K562 (cell line): ENCODE measurements at regions not wholly inside any gene's neighbourhood (a gene's known extent, or its start where the extent isn't known, plus 50 kb on each side); places are given as distances from the start of the nearest gene placed in this dataset.

Experiments
- ATAC-seq: fragments of 200-7000 bp; cut with Tn5 transposase; 3 replicates; pipeline ENCODE4 v1.9.1; 2020; ENCODE audit warnings: moderate library complexity
- BruUV-seq: library from RNA; stranded (reverse); fragments of 400-500 nt; replicated peaks from 2 replicates; lab custom pipeline; 2021; lab: Mats Ljungman, UMichigan
- CTCF ChIA-PET: fragments of 300-600 bp; formaldehyde crosslinking; extraction: SDS; loops from one replicate; lab custom pipeline; 2021; ENCODE audit warnings: low intra/inter-chr PET ratio; lab: Yijun Ruan, JAX
- POLR2A ChIA-PET: fragments of 300-600, 350-650 bp; sonication (Branson Sonifier 250); formaldehyde crosslinking; extraction: SDS; loops from one replicate; lab custom pipeline; 2021; ENCODE audit warnings: antibody characterized with exemption, inconsistent platforms; lab: Yijun Ruan, JAX
- DNase-seq, 4 experiments: peaks; one replicate each; pipeline versions ENCODE4 v3.0.0 to v3.0.0-alpha.2; 2011 to 2018; ENCODE audit warnings: low spot score in 3 of 4, mixed read lengths in 3 of 4; ENCODE audit errors: extremely low read depth in 1 of 4
- FAIRE-seq: peaks from 2 replicates; lab custom pipeline; 2011; peaks lifted over from hg19 to GRCh38; lab: Jason Lieb, UNC
- H2AFZ ChIP-seq: 2 replicates; pipeline ENCODE4 v1.6.0; 2011; ENCODE audit warnings: low read depth, low read length, control low read depth, inconsistent platforms
- H3K27ac ChIP-seq: fragments of 200-600 bp; 3 replicates; pipeline ENCODE4 v1.8.0; 2011; ENCODE audit warnings: low read depth, mild to moderate bottlenecking, control low read depth, inconsistent platforms, low read length, moderate library complexity, mixed read lengths; ENCODE audit errors: extremely low read depth
- H3K27me3 ChIP-seq, 2 experiments: fragments of 300-600 bp in 1 of 2; 2 replicates in 1 of 2; 3 replicates in 1 of 2; pipeline versions ENCODE4 v1.6.0 to v1.8.0; 2011; ENCODE audit warnings: inconsistent platforms in 2 of 2, low read length in 2 of 2, mild to moderate bottlenecking in 1 of 2, mixed read lengths in 1 of 2, moderate library complexity in 1 of 2; ENCODE audit not compliant: control insufficient read depth in 2 of 2, insufficient read depth in 2 of 2
- H3K36me3 ChIP-seq: fragments of 300-600 bp; 3 replicates; pipeline ENCODE4 v1.8.0; 2011; ENCODE audit warnings: mild to moderate bottlenecking, low read length, inconsistent platforms; ENCODE audit not compliant: control insufficient read depth, insufficient read depth
- H3K4me1 ChIP-seq, 2 experiments: fragments of 200-600 bp in 1 of 2; replicated peaks in 1 of 2; 2 replicates in 1 of 2; 3 replicates in 1 of 2; pipeline versions ENCODE4 v1.5.1 to v1.8.0; 2011; ENCODE audit warnings: inconsistent platforms in 2 of 2, low read length in 2 of 2, mild to moderate bottlenecking in 1 of 2, mixed read lengths in 1 of 2, moderate library complexity in 1 of 2; ENCODE audit not compliant: control insufficient read depth in 2 of 2, insufficient read depth in 2 of 2
- H3K4me2 ChIP-seq: 2 replicates; pipeline ENCODE4 v1.6.1; 2011; ENCODE audit warnings: low read length, control low read depth, inconsistent platforms, mixed read lengths; ENCODE audit not compliant: insufficient read depth
- H3K4me3 ChIP-seq: fragments of 200-600 bp; sonication (generic), shearing (Covaris generic); 2 replicates; pipeline ENCODE4 v1.5.1; 2016; ENCODE audit warnings: control low read depth, inconsistent platforms
- H3K79me2 ChIP-seq: fragments of 200-600 bp; 3 replicates; pipeline ENCODE4 v1.8.0; 2011; ENCODE audit warnings: low read length, inconsistent platforms; ENCODE audit not compliant: control insufficient read depth, insufficient read depth
- H3K9ac ChIP-seq, 2 experiments: 2 replicates each; pipeline versions ENCODE4 v1.6.0 to v1.6.1; 2011; ENCODE audit warnings: low read depth in 2 of 2, low read length in 2 of 2, control low read depth in 1 of 2, inconsistent platforms in 1 of 2, mild to moderate bottlenecking in 1 of 2, mixed read lengths in 1 of 2; ENCODE audit not compliant: insufficient read depth in 1 of 2
- H3K9me1 ChIP-seq: one replicate; pipeline ENCODE4 v1.6.0; 2011; ENCODE audit warnings: inconsistent platforms, mild to moderate bottlenecking, low read length, moderate library complexity; ENCODE audit not compliant: control insufficient read depth, insufficient read depth
- H3K9me3 ChIP-seq: replicated peaks from 2 replicates; pipeline ENCODE4 v1.5.1; 2011; ENCODE audit warnings: low read depth, low read length, inconsistent platforms; ENCODE audit not compliant: control insufficient read depth, insufficient read depth
- H4K20me1 ChIP-seq: replicated peaks from 2 replicates; pipeline ENCODE4 v1.6.1; 2011; ENCODE audit warnings: low read length, inconsistent platforms, mixed read lengths; ENCODE audit not compliant: control insufficient read depth, insufficient read depth
- DDX20 ChIP-seq: fragments of 450-650 bp; IDR thresholded peaks from 2 replicates; pipeline ENCODE4 v1.6.1; 2016; ENCODE audit warnings: missing genetic modification characterization, low read depth, mild to moderate bottlenecking, missing compliant biosample characterization, moderate library complexity
- ETV6 ChIP-seq, 3 experiments: fragments of 150-350 bp in 1 of 3; sonication (generic) in 1 of 3; formaldehyde crosslinking in 1 of 3; IDR thresholded peaks; 2 replicates each; pipeline versions ENCODE4 v1.6.1 to v1.8.0; 2014 to 2022; ENCODE audit warnings: borderline replicate concordance in 2 of 3, low read depth in 2 of 3, antibody characterized with exemption in 1 of 3, low read length in 1 of 3, mild to moderate bottlenecking in 1 of 3, missing genetic modification reagents in 1 of 3
- NBN ChIP-seq: fragments of 450-650 bp; IDR thresholded peaks from 2 replicates; pipeline ENCODE4 v1.6.1; 2016; ENCODE audit warnings: low read depth, mild to moderate bottlenecking
- PHB ChIP-seq: fragments of 250-450 bp; sonication (Bioruptor Pico); IDR thresholded peaks from 2 replicates; pipeline ENCODE4 v1.5.0; 2021
- PHF20 ChIP-seq: fragments of 450-650 bp; IDR thresholded peaks from 2 replicates; pipeline ENCODE4 v1.6.1; 2018; ENCODE audit not compliant: partially characterized antibody
- SMAD2 ChIP-seq: fragments of 150-350 bp; IDR thresholded peaks from 2 replicates; pipeline ENCODE4 v1.6.1; 2014; ENCODE audit warnings: low read depth, mild to moderate bottlenecking, low read length
- ZBTB12 ChIP-seq: fragments of 250-450 bp; sonication (Bioruptor Pico); IDR thresholded peaks from 2 replicates; pipeline ENCODE4 v1.4.0; 2020
- ZKSCAN1 ChIP-seq: fragments of 150-350 bp; IDR thresholded peaks from 2 replicates; pipeline ENCODE4 v1.6.1; 2016; ENCODE audit warnings: low read depth, low read length
- ZNF174 ChIP-seq: fragments of 250-450 bp; sonication (Bioruptor Pico); IDR thresholded peaks from 2 replicates; pipeline ENCODE4 v1.4.0; 2020; ENCODE audit warnings: mild to moderate bottlenecking
- ZNF24 ChIP-seq: fragments of 450-650 bp; IDR thresholded peaks from 2 replicates; pipeline ENCODE4 v1.6.1; 2016
- ZNF282 ChIP-seq: sonication (generic); formaldehyde crosslinking; IDR thresholded peaks from 2 replicates; pipeline ENCODE4 v1.8.1; 2023; ENCODE audit warnings: missing genetic modification reagents
- WGBS: fragments of 100-300 bp; shearing (Covaris generic); methylation state at CpG from one replicate; pipeline ENCODE4 v1.1.6; 2016; ENCODE audit warnings: low coverage, mixed read lengths; ENCODE audit not compliant: insufficient coverage; ENCODE audit errors: missing lambda C conversion rate; 5-methylcytosine and 5-hydroxymethylcytosine counted together
- in situ Hi-C: fragments of 300-500 bp; cut with MboI; formaldehyde crosslinking; loops from 4 replicates; pipeline ENCODE4 v1.15.0; 2018; ENCODE audit warnings: inconsistent platforms, mixed read lengths
- intact Hi-C: fragments of 100-400 bp; cut with micrococcal nuclease; formaldehyde crosslinking; loops from 2 replicates; pipeline ENCODE4 v1.14.2; 2022
- TF ChIP-seq, protein P1 (sequence below), 2 experiments: IDR thresholded peaks in 1 of 2; conservative IDR thresholded peaks in 1 of 2; 2 replicates each; pipeline ENCODE4 v1.6.1; 2016; ENCODE audit warnings: low read depth in 2 of 2, mild to moderate bottlenecking in 1 of 2, missing compliant biosample characterization in 1 of 2, missing genetic modification characterization in 1 of 2, moderate library complexity in 1 of 2
- TF ChIP-seq, protein P2 (sequence below): fragments of 450-650 bp; IDR thresholded peaks from 2 replicates; pipeline ENCODE4 v1.6.1; 2017; ENCODE audit warnings: antibody characterized with exemption, mild to moderate bottlenecking

- Histone ChIP-seq H3K79me2 (no peaks in the 10 kb centered on the region), H3K9ac (no peak overlapping the region), H3K27me3 (no peaks in the 10 kb centered on the region), H3K9me1 (no peaks in the 10 kb centered on the region), H3K9me3 (no peaks in the 10 kb centered on the region), H3K4me3 (no peak overlapping the region), H2AFZ (no peak overlapping the region), H3K36me3 (no peaks in the 10 kb centered on the region), H3K4me2 (no peak overlapping the region), H3K4me1 (no peaks in the 10 kb centered on the region), H3K27ac (no peak overlapping the region), H4K20me1 (no peaks in the 10 kb centered on the region)
- ChIA-PET CTCF (no interaction called here), POLR2A (no interaction called here)
- FAIRE-seq: no peak
- ATAC-seq: no peak
- intact Hi-C loops: no loop called here
- in situ Hi-C loops: no loop called here
- no peak for DNase-seq
- 0% methylated on average over 2 of the region's 2 CpGs for WGBS
- BruUV-seq: no TSS peak
- no peak for TF ChIP-seq ZNF282 (CRISPR knock-in tag)
- no peak for TF ChIP-seq SMAD2
- no peak for TF ChIP-seq PHF20
- TF ChIP-seq, protein P1, sequence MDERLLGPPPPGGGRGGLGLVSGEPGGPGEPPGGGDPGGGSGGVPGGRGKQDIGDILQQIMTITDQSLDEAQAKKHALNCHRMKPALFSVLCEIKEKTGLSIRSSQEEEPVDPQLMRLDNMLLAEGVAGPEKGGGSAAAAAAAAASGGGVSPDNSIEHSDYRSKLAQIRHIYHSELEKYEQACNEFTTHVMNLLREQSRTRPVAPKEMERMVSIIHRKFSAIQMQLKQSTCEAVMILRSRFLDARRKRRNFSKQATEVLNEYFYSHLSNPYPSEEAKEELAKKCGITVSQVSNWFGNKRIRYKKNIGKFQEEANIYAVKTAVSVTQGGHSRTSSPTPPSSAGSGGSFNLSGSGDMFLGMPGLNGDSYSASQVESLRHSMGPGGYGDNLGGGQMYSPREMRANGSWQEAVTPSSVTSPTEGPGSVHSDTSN (CRISPR knock-in tag; IDR thresholded peaks at IDR 0.05; ENCODE audit: low read depth): no peak
- TF ChIP-seq, protein P1 (tag; conservative IDR thresholded peaks at IDR 0.05; ENCODE audit: low read depth): no peak
- no peak for TF ChIP-seq ZBTB12
- TF ChIP-seq, protein P2, sequence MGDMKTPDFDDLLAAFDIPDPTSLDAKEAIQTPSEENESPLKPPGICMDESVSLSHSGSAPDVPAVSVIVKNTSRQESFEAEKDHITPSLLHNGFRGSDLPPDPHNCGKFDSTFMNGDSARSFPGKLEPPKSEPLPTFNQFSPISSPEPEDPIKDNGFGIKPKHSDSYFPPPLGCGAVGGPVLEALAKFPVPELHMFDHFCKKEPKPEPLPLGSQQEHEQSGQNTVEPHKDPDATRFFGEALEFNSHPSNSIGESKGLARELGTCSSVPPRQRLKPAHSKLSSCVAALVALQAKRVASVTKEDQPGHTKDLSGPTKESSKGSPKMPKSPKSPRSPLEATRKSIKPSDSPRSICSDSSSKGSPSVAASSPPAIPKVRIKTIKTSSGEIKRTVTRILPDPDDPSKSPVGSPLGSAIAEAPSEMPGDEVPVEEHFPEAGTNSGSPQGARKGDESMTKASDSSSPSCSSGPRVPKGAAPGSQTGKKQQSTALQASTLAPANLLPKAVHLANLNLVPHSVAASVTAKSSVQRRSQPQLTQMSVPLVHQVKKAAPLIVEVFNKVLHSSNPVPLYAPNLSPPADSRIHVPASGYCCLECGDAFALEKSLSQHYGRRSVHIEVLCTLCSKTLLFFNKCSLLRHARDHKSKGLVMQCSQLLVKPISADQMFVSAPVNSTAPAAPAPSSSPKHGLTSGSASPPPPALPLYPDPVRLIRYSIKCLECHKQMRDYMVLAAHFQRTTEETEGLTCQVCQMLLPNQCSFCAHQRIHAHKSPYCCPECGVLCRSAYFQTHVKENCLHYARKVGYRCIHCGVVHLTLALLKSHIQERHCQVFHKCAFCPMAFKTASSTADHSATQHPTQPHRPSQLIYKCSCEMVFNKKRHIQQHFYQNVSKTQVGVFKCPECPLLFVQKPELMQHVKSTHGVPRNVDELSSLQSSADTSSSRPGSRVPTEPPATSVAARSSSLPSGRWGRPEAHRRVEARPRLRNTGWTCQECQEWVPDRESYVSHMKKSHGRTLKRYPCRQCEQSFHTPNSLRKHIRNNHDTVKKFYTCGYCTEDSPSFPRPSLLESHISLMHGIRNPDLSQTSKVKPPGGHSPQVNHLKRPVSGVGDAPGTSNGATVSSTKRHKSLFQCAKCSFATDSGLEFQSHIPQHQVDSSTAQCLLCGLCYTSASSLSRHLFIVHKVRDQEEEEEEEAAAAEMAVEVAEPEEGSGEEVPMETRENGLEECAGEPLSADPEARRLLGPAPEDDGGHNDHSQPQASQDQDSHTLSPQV: no peak
- no peak for TF ChIP-seq DDX20 (tag)
- TF ChIP-seq ETV6 (IDR thresholded peaks at IDR 0.05; ENCODE audit: borderline replicate concordance in 1 of 2, low read depth in 2 of 2, low read length in 1 of 2): no peak
- TF ChIP-seq ETV6 (CRISPR knock-in tag; IDR thresholded peaks at IDR 0.05; ENCODE audit: borderline replicate concordance): no peak
- no peak for TF ChIP-seq ZNF24
- TF ChIP-seq ZNF174: no peak
- no peak for TF ChIP-seq ZKSCAN1
- no peak for TF ChIP-seq PHB (CRISPR knock-in tag)
- no peak for TF ChIP-seq NBN
Observed at GRCh38 chr5:9869616-9870288, 239.6 kb upstream of the TAS2R1 start.
